SK-N-DZ (cell line): ENCODE measurements at regions not wholly inside any gene's neighbourhood (a gene's known extent, or its start where the extent isn't known, plus 50 kb on each side); places are given as distances from the start of the nearest gene placed in this dataset.

Source experiments
- DNase-seq: peaks from one replicate; pipeline ENCODE4 v3.0.0-alpha.2; 2015; ENCODE audit warnings: low spot score

DNA sequence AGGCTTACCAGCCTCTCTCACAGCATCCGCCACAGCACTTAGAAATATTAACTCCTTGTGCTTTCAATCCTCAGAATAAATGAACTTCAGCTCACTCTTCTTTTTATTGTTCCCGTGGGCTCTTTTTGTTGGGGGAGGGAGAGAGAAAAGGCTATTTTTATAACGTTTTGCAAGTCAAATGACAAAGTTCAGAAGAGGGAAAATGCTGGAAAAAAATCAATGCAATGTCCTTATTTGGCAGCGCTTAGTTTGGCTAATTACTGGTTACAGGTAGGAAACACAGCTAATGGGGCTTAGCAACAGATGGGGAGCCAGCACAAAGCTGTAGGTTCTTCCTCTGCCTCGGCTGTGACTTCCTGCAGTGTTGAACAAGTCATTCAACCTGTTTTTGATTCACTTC, 1067.0 kb upstream of the MAP3K7 start:
- DNase-seq: no peak

DNA sequence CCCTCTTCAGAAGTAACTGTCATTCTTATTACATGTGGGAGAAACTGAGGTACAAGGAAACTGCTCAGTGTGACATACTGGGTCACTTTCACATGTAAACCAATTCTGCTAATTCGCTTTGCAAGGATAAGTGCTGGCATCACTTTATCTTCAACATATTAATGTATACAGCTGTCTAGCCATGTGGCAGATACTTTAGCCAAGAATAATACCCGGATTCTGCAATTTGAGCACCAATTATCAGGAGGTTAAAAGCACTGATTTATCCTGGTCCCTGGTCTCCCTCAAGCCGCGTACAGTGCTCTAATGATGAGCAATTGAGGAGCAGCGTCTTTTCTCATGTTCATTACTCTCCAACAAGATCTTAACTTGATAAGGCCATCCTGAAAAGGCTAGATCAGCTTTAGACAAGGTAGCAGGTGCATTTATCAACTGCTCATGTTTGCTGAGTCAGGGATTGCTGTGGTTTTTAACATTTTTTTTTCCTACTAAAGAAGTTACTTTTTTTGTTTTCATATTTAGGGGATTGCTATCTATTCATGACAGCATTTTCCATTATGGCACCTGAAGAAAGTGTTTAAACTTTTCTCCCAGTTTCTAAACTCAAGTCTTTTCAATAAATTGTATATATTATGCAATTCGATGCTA, 1066.3 kb upstream of the MAP3K7 start:
- peak; percentile 85 for DNase-seq

DNA sequence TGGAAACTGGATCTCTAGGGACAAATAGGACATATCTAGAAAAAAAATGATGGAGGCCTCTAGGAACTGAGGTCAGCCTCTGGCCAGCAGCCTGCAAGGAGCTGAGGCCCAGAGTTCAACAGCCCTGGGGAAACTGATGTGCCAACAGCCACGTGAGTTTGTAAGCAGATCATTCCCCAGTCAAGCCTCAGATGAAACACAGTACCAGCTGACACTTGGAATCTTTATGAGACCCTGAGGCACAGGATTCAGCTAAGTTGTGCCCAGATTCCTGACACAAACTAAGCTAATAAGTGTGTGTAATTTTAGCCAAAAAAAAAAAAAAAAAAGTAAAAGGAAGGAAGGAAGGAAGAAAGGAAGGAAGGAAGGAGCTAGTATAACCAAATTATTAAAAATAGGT, 1059.8 kb upstream of the MAP3K7 start:
- no peak for DNase-seq

- no peak for DNase-seq
Observed at GRCh38 chr6:91645811-91646210, 1058.9 kb upstream of the MAP3K7 start.

- DNase-seq: no peak
Observed at GRCh38 chr6:91637217-91637616, 1050.3 kb upstream of the MAP3K7 start.

DNA sequence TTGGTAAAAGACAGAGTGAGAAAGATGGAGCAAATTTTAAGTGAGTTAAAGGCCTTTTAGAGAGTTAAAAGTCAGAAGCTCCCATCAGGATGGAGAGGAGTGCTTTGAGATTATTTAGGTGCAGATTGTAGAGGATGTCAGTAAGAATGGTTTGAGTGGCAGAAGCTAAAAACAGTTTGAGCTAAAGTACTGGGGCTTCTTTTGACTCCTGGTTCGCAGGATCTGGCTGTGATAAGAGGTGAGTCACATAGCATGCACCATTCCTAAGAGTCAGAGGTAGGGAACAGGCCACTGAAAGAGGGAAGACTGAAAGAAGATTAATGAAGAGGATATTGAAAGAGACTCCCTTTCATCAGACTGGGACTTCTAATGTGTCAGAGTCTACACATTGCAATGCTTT, 1047.9 kb upstream of the MAP3K7 start:
- DNase-seq: peak; percentile 88

- peak; percentile 96 for DNase-seq
Observed at GRCh38 chr6:91633374-91634111, 1046.7 kb upstream of the MAP3K7 start.

GRCh38 chr6:91632308-91632707, 1045.4 kb upstream of the MAP3K7 start:
- no peak for DNase-seq

DNA sequence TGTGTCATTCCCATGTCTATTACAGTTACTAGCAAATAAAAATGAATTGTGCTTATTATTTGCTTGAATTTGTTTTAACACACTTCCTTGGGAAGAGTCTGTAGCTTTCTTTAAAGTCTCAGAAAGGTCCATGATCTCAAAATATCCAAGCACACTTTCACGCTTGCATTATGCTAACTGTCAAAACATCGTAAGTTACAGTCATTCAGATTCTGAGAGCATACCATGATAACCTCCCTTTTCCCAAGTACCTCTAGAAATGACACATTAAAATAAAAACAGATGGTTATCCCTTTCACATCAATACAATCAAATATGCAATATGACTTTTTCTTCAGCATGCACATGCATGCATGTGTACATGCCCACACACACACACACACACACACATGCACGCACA, 1044.4 kb upstream of the MAP3K7 start:
- no peak for DNase-seq

GRCh38 chr6:91626911-91627310, 1040.0 kb upstream of the MAP3K7 start:
- no peak for DNase-seq

- DNase-seq: no peak
Observed at GRCh38 chr6:91613481-91613880, 1026.6 kb upstream of the MAP3K7 start.

DNA sequence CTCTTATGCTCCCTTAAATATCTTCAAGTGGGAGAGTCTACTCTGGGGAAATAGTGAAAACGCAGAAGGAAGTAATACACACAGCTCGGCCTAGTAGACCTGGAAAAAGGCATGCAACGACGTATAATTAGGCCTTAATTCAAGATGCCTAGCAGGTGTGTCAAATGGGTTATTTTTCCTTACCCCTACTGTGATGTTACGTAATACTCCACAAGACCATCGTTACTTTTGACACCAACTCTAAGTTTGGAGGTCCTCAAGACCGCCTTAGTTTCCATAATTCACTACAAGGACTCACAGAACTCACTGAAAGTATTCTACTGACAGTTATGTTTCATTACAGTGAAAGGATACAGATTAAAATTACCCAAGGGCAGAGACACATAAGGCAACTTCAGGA, 1024.3 kb upstream of the MAP3K7 start:
- DNase-seq: no peak

DNA sequence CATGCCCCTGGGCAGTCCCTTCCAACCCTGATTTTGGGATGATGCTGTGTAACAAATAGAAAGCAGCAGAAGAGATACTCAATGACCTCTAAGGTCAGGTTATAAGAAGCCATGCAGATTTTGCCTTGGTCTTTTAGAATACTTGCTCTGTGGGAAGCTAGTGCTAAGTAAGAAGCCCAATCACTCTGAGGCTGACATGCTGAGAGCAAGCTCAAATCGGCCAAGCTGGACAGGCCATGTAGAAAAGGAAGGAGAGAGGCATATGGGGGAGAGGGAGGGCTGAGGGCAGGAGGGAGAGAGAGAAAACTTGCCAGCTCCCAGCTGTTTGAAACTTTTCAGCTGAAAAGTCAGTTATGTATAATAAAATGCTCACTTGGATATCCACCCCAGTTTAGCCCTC, 1021.6 kb upstream of the MAP3K7 start:
- DNase-seq: no peak

DNA sequence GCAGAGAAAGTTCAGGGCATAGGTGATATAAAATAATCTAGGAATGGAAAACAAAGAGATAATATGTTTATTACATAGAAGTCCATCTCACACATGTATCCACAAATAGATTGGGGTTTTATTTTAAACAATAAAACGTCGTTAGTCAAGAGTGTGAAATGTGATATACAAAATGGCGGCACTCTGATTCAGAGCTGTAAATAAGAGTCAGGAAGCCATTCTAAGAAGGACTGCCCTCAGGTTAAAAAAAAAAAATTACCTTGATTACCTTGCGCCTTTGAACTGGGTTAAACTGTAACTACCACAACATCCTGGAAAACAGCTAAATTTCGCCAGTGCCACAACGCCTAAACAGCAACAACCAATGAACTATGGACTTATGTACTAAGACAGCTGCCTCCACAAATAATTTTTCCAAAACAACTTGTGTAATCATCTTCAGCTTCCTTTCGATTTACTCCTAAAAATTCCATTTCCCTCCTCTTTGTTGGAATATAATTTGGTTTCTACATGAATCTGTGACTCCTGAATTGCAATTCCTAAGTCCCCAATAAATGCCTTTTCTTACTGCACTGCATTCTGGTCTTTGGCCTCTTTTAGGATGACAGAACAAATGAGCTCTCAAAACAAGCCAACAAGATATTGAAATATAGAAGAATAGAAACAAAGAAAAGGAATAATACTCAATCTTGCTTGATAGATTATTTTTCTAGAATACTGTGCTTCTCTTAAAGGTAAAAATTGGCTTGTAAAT, 1019.5 kb upstream of the MAP3K7 start:
- DNase-seq: no peak

DNA sequence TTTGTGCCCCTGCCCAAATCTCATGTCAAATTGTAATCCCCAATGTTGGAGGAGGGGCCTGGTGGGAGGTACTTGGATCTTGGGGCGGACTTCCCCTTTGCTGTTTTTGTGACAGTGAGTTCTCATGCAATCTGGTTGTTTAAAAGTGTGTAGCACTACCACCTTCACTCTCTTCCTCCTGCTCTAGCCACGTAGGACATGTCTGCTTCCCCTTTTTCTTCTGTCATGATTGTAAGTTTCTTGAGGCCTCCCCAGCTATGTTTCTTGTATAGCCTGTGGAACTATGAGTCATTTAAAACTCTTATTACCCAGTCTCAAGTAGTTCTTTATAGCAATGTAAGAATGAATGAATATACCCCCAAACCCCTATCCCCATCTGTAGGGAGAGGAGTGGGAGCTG, 1013.7 kb upstream of the MAP3K7 start:
- DNase-seq: no peak

DNA sequence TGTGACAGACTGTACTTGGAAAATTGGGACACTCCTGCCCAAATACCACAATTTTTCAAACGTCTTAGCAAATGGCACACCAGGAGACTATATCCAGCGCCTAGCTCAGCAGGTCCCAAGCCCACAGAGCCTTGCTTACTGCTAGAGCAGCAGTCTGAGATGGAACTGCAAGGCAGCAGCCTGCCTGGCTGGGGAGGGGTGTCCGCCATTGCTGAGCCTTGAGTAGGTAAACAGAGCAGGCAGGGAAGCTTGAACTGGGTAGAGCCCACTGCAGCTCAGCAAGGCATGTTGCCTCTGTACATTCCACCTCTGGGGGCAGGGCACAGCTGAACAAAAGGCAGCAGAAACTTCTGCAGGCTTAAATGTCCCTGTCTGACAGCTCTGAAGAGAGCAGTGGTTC, 1003.3 kb upstream of the MAP3K7 start:
- DNase-seq: no peak

GRCh38 chr6:91580635-91581034, 993.8 kb upstream of the MAP3K7 start:
- no peak for DNase-seq

DNA sequence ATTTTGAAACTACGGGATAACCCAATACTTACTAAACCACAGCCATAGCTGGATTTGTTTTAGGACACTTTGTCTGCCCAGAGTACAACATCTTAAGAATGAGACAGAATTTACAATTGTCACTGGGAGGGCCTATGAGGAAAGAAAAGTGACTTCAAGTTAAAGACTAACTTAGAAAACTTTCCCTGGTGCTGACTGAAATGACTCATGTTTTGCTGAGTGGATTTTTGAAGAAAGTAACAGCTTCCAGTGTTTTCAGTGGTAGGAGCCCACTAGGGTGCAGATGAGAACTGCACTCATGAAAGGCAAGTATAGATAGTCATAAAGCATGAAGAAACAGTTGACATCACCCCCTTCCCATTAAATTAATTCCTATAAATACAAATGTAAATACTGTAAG, 988.2 kb upstream of the MAP3K7 start:
- no peak for DNase-seq

GRCh38 chr6:91573826-91574416, 987.0 kb upstream of the MAP3K7 start:
- no peak for DNase-seq

DNA sequence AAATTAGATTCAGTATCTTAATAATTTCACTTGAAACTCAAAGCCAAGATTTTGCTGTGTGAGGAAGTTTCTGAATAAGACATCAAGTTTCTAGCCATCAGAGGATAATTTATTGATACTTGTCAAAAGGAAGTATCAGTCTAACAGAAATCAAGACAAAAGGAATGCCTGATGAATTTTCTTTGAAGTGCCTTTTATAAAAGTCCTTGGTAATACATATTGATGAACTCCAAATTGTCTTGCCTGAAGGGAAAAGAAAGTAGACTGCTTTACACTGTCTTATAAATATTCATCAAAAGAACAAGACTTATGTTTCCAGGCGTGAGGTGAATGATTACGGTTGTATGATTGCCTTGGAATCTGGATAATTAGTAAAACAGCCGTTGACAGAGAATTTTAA, 986.0 kb upstream of the MAP3K7 start:
- no peak for DNase-seq

GRCh38 chr6:91569071-91569470, 982.2 kb upstream of the MAP3K7 start:
- no peak for DNase-seq

DNA sequence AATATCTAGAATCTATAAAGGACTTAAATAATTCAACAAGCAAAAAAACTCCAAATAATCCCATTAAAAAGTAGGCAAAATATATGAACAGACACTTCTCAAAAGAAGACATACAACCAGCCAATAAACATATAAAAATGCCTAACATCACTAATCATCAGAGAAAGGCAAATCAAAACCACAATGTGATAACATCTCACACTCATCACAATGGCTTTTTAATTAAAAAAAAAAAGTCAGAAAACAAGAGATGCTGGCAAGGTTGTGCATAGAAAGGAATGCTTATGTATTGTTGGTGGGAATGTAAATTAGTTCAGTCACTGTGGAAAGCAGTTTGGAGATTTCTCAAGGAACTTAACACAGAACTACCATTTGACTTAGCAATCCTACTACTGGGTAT, 979.6 kb upstream of the MAP3K7 start:
- no peak for DNase-seq
